Astrocyte (in vitro differentiated cells and primary cell): ENCODE measurements at regions not wholly inside any gene's neighbourhood (a gene's known extent, or its start where the extent isn't known, plus 50 kb on each side); places are given as distances from the start of the nearest gene placed in this dataset.

Source experiments
- DNase-seq: peaks from one replicate; pipeline ENCODE4 v3.0.0-alpha.2; 2010; ENCODE audit warnings: low read depth
- FAIRE-seq: peaks from 2 replicates; lab custom pipeline; 2011; peaks lifted over from hg19 to GRCh38; lab: Jason Lieb, UNC
- H2AFZ ChIP-seq: 2 replicates; pipeline ENCODE4 v1.6.0; 2012; ENCODE audit warnings: low read depth, low read length, inconsistent platforms
- H3K27ac ChIP-seq: 2 replicates; pipeline ENCODE4 v1.5.1; 2011; ENCODE audit warnings: low read depth, low read length, inconsistent platforms
- H3K27me3 ChIP-seq: 2 replicates; pipeline ENCODE4 v1.6.0; 2011; ENCODE audit warnings: low read length, inconsistent platforms; ENCODE audit not compliant: insufficient read depth
- H3K36me3 ChIP-seq: 2 replicates; pipeline ENCODE4 v1.5.1; 2011; ENCODE audit warnings: low read length, inconsistent platforms; ENCODE audit not compliant: insufficient read depth
- H3K4me1 ChIP-seq: 2 replicates; pipeline ENCODE4 v1.5.1; 2011; ENCODE audit warnings: low read length, inconsistent platforms; ENCODE audit not compliant: insufficient read depth
- H3K4me2 ChIP-seq: 2 replicates; pipeline ENCODE4 v1.6.0; 2012; ENCODE audit warnings: low read length, inconsistent platforms
- H3K4me3 ChIP-seq: 2 replicates; pipeline ENCODE4 v1.5.1; 2011; ENCODE audit warnings: low read depth, mild to moderate bottlenecking, low read length, inconsistent platforms; ENCODE audit not compliant: insufficient read depth
- H3K79me2 ChIP-seq: 2 replicates; pipeline ENCODE4 v1.6.0; 2012; ENCODE audit warnings: mild to moderate bottlenecking, low read length, inconsistent platforms; ENCODE audit not compliant: insufficient read depth
- H3K9ac ChIP-seq: 2 replicates; pipeline ENCODE4 v1.6.0; 2012; ENCODE audit warnings: mild to moderate bottlenecking, low read length, inconsistent platforms
- H3K9me3 ChIP-seq: 2 replicates; pipeline ENCODE4 v1.5.1; 2012; ENCODE audit warnings: low read depth, mild to moderate bottlenecking, low read length, inconsistent platforms; ENCODE audit not compliant: insufficient read depth
- H4K20me1 ChIP-seq: 2 replicates; pipeline ENCODE4 v1.6.0; 2012; ENCODE audit warnings: low read length, inconsistent platforms; ENCODE audit not compliant: insufficient read depth
- H3K27ac Mint-ChIP-seq: one replicate; pipeline ENCODE4 v1.8.0; 2021; ENCODE audit warnings: mild to moderate bottlenecking, mixed read lengths; ENCODE audit not compliant: unreplicated experiment
- H3K27me3 Mint-ChIP-seq: one replicate; pipeline ENCODE4 v1.8.0; 2021; ENCODE audit warnings: low read depth, mixed read lengths; ENCODE audit not compliant: unreplicated experiment
- H3K36me3 Mint-ChIP-seq: one replicate; pipeline ENCODE4 v1.8.0; 2021; ENCODE audit warnings: low read depth, mixed read lengths; ENCODE audit not compliant: unreplicated experiment
- H3K4me1 Mint-ChIP-seq: one replicate; pipeline ENCODE4 v1.8.0; 2021; ENCODE audit warnings: low read depth, mixed read lengths; ENCODE audit not compliant: unreplicated experiment
- H3K4me3 Mint-ChIP-seq: one replicate; pipeline ENCODE4 v1.8.0; 2021; ENCODE audit warnings: mild to moderate bottlenecking, moderate library complexity, mixed read lengths; ENCODE audit not compliant: unreplicated experiment
- H3K9me3 Mint-ChIP-seq: one replicate; pipeline ENCODE4 v1.8.0; 2021; ENCODE audit warnings: mild to moderate bottlenecking, mixed read lengths; ENCODE audit not compliant: unreplicated experiment
- CTCF ChIP-seq: IDR thresholded peaks from 2 replicates; pipeline ENCODE4 v1.5.1; 2011; ENCODE audit warnings: low read depth, mild to moderate bottlenecking, inconsistent platforms, low read length, moderate library complexity; ENCODE audit not compliant: insufficient read depth
- EZH2 ChIP-seq: IDR thresholded peaks from 2 replicates; pipeline ENCODE4 v1.6.1; 2012; ENCODE audit warnings: mild to moderate bottlenecking, low read length, inconsistent platforms; ENCODE audit not compliant: insufficient read depth

GRCh38 chr6:76250666-76251065 lies 178.2 kb upstream of the IMPG1 start:
- FAIRE-seq, result no peak
- Histone ChIP-seq H3K27me3 (no peaks in the 10 kb centered on the region), H3K4me1 (no peaks in the 10 kb centered on the region), H3K9me3 (peaks cover 3% of the 10 kb centered on the region), H3K27ac (no peak overlapping the region), H4K20me1 (no peaks in the 10 kb centered on the region), H3K4me3 (no peak overlapping the region), H2AFZ (no peak overlapping the region), H3K36me3 (no peaks in the 10 kb centered on the region), H3K79me2 (no peaks in the 10 kb centered on the region), H3K9ac (no peak overlapping the region), H3K4me2 (no peak overlapping the region)
- no peak for DNase-seq
- Mint-ChIP-seq H3K4me1 (peaks cover 9% of the 10 kb centered on the region), H3K36me3 (no peaks in the 10 kb centered on the region), H3K27ac (no peak overlapping the region), H3K4me3 (no peak overlapping the region), H3K9me3 (no peaks in the 10 kb centered on the region), H3K27me3 (no peaks in the 10 kb centered on the region)
- TF ChIP-seq EZH2 (no peak), CTCF (no peak)

- Histone ChIP-seq H4K20me1 (no peaks in the 10 kb centered on the region), H3K4me2 (no peak overlapping the region), H3K4me3 (no peak overlapping the region), H3K4me1 (no peaks in the 10 kb centered on the region), H2AFZ (no peak overlapping the region), H3K79me2 (no peaks in the 10 kb centered on the region), H3K27ac (no peak overlapping the region), H3K9me3 (peaks cover 3% of the 10 kb centered on the region), H3K36me3 (no peaks in the 10 kb centered on the region), H3K9ac (no peak overlapping the region), H3K27me3 (no peaks in the 10 kb centered on the region)
- Mint-ChIP-seq H3K4me1 (peaks cover 9% of the 10 kb centered on the region), H3K36me3 (no peaks in the 10 kb centered on the region), H3K4me3 (no peak overlapping the region), H3K9me3 (no peaks in the 10 kb centered on the region), H3K27ac (peak overlapping the region; percentile 21), H3K27me3 (no peaks in the 10 kb centered on the region)
- no peak for FAIRE-seq
- TF ChIP-seq EZH2 (no peak), CTCF (no peak)
- no peak for DNase-seq
Measured at GRCh38 chr6:76247527-76247926, 175.1 kb upstream of the IMPG1 start.

GRCh38 chr6:76240092-76240491 lies 167.6 kb upstream of the IMPG1 start:
- H3K4me3 ChIP-seq, result no peak overlapping the region
- no peak for DNase-seq
- H3K9me3 ChIP-seq, result no peaks in the 10 kb centered on the region
- TF ChIP-seq CTCF (no peak), EZH2 (no peak)
- no peak overlapping the region for H3K4me2 ChIP-seq
- H3K9ac ChIP-seq, result no peak overlapping the region
- H3K36me3 ChIP-seq, result no peaks in the 10 kb centered on the region
- no peak overlapping the region for H3K4me3 Mint-ChIP-seq
- no peak overlapping the region for H2AFZ ChIP-seq
- H3K27me3 Mint-ChIP-seq, result no peaks in the 10 kb centered on the region
- H3K27ac Mint-ChIP-seq, result no peak overlapping the region
- no peaks in the 10 kb centered on the region for H3K27me3 ChIP-seq
- H3K79me2 ChIP-seq, result no peaks in the 10 kb centered on the region
- no peaks in the 10 kb centered on the region for H4K20me1 ChIP-seq
- no peak for FAIRE-seq
- H3K36me3 Mint-ChIP-seq, result no peaks in the 10 kb centered on the region
- no peaks in the 10 kb centered on the region for H3K4me1 Mint-ChIP-seq
- no peak overlapping the region for H3K27ac ChIP-seq
- H3K9me3 Mint-ChIP-seq, result no peaks in the 10 kb centered on the region
- no peaks in the 10 kb centered on the region for H3K4me1 ChIP-seq
